BLaER1 (cell line): ENCODE measurements at regions not wholly inside any gene's neighbourhood (a gene's known extent, or its start where the extent isn't known, plus 50 kb on each side); places are given as distances from the start of the nearest gene placed in this dataset.

Experiments used
- H3K27ac ChIP-seq: shearing (Covaris generic); formaldehyde crosslinking; 2 replicates; pipeline ENCODE4 v1.8.1; 2022
- H3K27me3 ChIP-seq: shearing (Covaris generic); formaldehyde crosslinking; 2 replicates; pipeline ENCODE4 v1.8.1; 2022
- H3K36me3 ChIP-seq: shearing (Covaris generic); formaldehyde crosslinking; 2 replicates; pipeline ENCODE4 v1.8.1; 2022
- H3K4me1 ChIP-seq: shearing (Covaris generic); formaldehyde crosslinking; 2 replicates; pipeline ENCODE4 v1.8.1; 2022
- H3K4me2 ChIP-seq: shearing (Covaris generic); formaldehyde crosslinking; 2 replicates; pipeline ENCODE4 v1.8.1; 2022
- H3K4me3 ChIP-seq: shearing (Covaris generic); formaldehyde crosslinking; 2 replicates; pipeline ENCODE4 v1.8.1; 2022
- H3K9ac ChIP-seq: shearing (Covaris generic); formaldehyde crosslinking; 2 replicates; pipeline ENCODE4 v1.8.1; 2022
- H3K9me3 ChIP-seq: shearing (Covaris generic); formaldehyde crosslinking; 2 replicates; pipeline ENCODE4 v1.8.1; 2022
- H4K20me1 ChIP-seq: shearing (Covaris generic); formaldehyde crosslinking; 2 replicates; pipeline ENCODE4 v1.8.1; 2022
- Cebpa-rat ChIP-seq: shearing (Covaris generic); IDR thresholded peaks from 2 replicates; pipeline ENCODE4 v1.8.1; 2022

DNA sequence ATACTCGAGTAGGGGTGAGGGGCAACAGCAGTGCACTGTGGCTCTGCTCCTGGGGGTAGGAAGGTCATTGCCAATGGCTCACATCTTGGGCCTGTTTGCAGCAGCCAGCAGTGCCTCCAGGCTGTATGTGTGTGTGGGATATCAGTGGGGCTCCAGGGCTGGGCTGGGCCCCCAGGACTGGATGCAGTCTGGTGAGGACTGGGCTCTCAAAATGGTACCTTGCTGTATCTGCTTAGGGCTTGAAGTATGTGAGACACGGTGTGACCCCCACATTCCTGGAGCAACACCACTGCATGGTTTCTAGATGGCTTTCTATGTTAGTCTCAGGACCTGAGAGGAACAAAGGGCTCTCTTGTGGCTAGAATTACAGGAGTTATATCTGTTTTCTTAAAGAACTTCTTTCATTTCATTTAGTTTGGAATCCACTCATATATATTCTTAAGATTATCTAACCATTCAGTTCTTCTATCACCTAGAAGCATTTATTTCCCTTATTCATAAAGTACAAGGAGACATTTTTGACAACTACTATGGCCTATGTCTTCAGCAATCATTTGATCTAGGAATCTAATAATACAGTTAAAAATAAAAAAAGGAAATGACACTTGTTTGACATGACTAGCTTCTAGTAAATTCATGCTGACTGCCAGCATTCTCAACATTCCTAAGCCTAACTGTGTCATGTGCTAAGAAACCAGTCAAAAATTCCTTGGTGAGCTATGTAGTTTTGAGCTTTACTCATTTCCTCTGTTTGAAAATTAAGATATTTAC is 443.2 kb upstream of the SEMA3A start:
- H3K9me3 ChIP-seq: peaks cover 3% of the 10 kb centered on the region; the same call in 1 of the 2 replicates
- H3K36me3 ChIP-seq: no peaks in the 10 kb centered on the region
- no peak overlapping the region for H3K9ac ChIP-seq
- H4K20me1 ChIP-seq: no peaks in the 10 kb centered on the region
- H3K4me3 ChIP-seq: no peak overlapping the region
- TF ChIP-seq Cebpa-rat: no peak
- no peak overlapping the region for H3K4me2 ChIP-seq
- no peak overlapping the region for H3K27ac ChIP-seq
- no peaks in the 10 kb centered on the region for H3K4me1 ChIP-seq
- no peaks in the 10 kb centered on the region for H3K27me3 ChIP-seq

DNA sequence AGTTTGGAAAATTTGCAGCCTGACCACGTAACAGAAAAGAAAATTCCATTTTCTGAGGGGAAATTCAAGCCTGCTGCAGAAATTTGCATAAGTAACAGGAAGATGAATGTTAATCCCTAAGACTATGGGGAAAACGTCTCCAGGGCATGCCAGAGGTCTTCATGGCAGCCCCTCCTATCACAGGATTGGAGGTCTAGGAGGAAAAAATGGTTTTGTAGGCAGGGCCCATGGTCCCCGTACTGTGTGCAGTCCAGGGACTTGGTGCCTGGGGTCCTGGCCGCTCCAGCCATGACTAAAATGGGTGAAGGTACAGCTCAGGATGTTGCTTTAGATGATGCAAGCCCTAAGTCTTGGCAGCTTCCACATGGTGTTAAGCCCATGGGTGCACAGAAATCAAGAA is 437.3 kb upstream of the SEMA3A start:
- Histone ChIP-seq H3K27me3 (no peaks in the 10 kb centered on the region), H3K9me3 (peaks cover 15% of the 10 kb centered on the region), H3K27ac (no peak overlapping the region), H3K4me2 (no peak overlapping the region), H4K20me1 (no peaks in the 10 kb centered on the region), H3K9ac (no peak overlapping the region), H3K36me3 (no peaks in the 10 kb centered on the region), H3K4me1 (no peaks in the 10 kb centered on the region), H3K4me3 (no peak overlapping the region)
- no peak for TF ChIP-seq Cebpa-rat

DNA sequence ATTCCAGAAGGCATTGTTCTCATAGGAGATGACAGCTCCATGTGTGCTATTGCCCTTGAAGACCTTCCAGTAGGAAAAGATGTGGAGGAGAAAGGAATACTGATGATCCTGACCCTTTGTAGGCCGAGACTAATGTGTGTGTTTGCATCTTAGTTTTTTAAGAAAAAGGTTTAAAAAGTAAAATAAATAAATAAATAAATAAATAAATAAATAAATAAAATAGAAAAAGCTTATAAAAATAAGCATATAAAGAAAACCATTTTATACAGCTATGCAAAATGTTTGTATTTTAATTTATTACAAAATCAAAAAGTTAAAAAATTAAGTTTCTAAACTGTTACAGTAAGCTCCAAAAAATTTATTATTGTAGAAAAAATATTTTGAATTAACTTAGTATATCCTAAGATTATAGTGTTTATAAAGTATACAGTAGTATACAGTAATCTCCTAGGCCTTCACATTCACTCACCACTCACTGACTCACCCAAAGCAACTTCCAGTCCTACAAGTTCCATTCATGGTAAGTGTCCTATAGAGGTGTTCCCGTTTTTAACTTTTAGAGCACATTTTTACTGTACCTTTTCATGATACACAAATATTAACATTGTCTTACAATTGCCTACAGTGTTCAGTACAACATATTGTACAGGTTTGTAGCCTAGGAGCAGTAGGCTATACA is 435.2 kb upstream of the SEMA3A start:
- no peaks in the 10 kb centered on the region for H3K36me3 ChIP-seq
- no peaks in the 10 kb centered on the region for H3K27me3 ChIP-seq
- no peak overlapping the region for H3K4me3 ChIP-seq
- no peaks in the 10 kb centered on the region for H3K4me1 ChIP-seq
- peaks cover 15% of the 10 kb centered on the region for H3K9me3 ChIP-seq
- H3K4me2 ChIP-seq: no peak overlapping the region
- H3K27ac ChIP-seq: no peak overlapping the region
- no peak for TF ChIP-seq Cebpa-rat
- no peak overlapping the region for H3K9ac ChIP-seq
- H4K20me1 ChIP-seq: no peaks in the 10 kb centered on the region

DNA sequence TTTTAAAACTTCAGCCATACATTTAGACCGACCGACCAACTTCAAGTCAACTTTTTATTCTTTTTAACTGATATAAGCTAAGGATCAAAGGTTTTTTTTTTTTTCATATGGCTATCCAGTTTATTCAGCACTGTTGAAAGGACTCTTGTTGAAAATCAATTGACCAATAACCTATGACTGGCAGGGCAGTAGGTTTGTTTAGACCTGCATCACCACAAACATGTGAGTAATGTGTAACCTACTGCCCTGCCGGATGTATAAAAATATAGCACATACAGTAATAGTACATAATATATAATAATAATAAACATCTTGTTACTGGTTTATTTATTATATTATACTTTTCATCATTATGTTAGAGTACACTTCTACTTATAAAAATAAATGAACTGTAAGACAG is 434.6 kb upstream of the SEMA3A start:
- Histone ChIP-seq H3K27me3 (no peaks in the 10 kb centered on the region), H3K4me3 (no peak overlapping the region), H3K4me2 (no peak overlapping the region), H4K20me1 (no peaks in the 10 kb centered on the region), H3K27ac (no peak overlapping the region), H3K4me1 (no peaks in the 10 kb centered on the region), H3K36me3 (no peaks in the 10 kb centered on the region), H3K9ac (no peak overlapping the region), H3K9me3 (peaks cover 15% of the 10 kb centered on the region)
- no peak for TF ChIP-seq Cebpa-rat

DNA sequence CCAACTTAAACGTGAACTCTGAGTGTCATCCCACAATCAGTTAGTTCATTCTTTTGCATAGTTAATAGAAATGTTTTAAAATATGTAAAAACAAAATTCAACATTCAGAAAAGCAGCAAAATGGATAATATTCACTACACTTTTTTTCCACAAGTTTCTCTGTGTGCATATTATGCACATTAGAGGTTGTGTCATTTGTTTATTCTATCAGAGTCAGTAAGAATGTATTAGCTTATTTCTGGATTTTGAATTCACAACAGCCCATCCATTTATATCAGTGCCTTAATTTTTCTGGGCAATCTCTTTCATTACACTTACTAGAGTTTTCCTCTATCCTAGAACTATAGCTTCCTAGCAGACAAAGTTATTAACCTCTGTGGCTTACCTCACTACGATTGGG is 432.7 kb upstream of the SEMA3A start:
- no peaks in the 10 kb centered on the region for H4K20me1 ChIP-seq
- no peaks in the 10 kb centered on the region for H3K27me3 ChIP-seq
- no peak overlapping the region for H3K9ac ChIP-seq
- no peak overlapping the region for H3K27ac ChIP-seq
- H3K4me3 ChIP-seq: no peak overlapping the region
- no peaks in the 10 kb centered on the region for H3K36me3 ChIP-seq
- peaks cover 8% of the 10 kb centered on the region for H3K9me3 ChIP-seq
- H3K4me1 ChIP-seq: no peaks in the 10 kb centered on the region
- H3K4me2 ChIP-seq: no peak overlapping the region
- TF ChIP-seq Cebpa-rat: no peak

DNA sequence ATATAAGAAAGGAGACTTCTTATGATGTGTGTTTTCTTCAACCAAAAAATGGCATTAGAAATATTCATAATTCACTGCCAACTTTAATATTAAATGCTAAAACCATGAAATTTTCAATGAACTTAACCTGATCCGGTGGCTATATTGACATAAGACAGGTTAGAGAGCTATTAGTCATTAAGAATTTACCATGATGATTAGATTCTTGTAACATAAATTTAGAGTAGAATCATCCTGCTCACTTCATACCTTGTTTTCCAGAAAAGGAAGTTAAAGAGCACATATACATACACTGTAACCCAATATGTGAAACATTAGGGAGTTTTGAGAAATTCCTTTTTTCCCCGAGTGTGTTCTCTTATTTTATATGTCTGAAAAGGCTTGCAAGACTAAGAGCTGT is 430.3 kb upstream of the SEMA3A start:
- H3K4me3 ChIP-seq: no peak overlapping the region
- no peak overlapping the region for H3K9ac ChIP-seq
- H3K27ac ChIP-seq: no peak overlapping the region
- no peaks in the 10 kb centered on the region for H4K20me1 ChIP-seq
- no peaks in the 10 kb centered on the region for H3K9me3 ChIP-seq
- no peaks in the 10 kb centered on the region for H3K36me3 ChIP-seq
- H3K4me2 ChIP-seq: no peak overlapping the region
- TF ChIP-seq Cebpa-rat: no peak
- no peaks in the 10 kb centered on the region for H3K4me1 ChIP-seq
- no peaks in the 10 kb centered on the region for H3K27me3 ChIP-seq

DNA sequence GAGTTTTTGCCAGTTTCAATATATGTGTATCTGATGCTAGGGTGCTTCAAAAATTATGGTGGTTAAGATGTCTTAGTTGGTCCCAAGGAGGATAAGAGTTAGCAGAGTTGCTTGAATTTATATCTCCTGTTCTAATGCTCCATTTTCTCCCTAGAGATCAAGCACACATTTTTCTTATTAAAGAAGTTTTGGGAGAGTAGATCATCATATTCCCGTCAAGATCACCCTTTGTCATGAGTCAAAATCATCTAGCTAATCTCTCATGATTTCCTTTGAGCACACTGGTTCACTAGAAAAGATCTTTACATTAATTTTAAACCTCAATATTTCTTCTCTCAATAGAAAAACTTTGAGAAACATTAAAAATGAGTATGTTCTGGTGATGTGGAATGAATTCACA is 429.9 kb upstream of the SEMA3A start:
- Histone ChIP-seq H3K4me1 (no peaks in the 10 kb centered on the region), H3K9ac (no peak overlapping the region), H3K27me3 (no peaks in the 10 kb centered on the region), H3K9me3 (no peaks in the 10 kb centered on the region), H3K27ac (no peak overlapping the region), H3K36me3 (no peaks in the 10 kb centered on the region), H3K4me3 (no peak overlapping the region), H3K4me2 (no peak overlapping the region), H4K20me1 (no peaks in the 10 kb centered on the region)
- TF ChIP-seq Cebpa-rat: no peak

DNA sequence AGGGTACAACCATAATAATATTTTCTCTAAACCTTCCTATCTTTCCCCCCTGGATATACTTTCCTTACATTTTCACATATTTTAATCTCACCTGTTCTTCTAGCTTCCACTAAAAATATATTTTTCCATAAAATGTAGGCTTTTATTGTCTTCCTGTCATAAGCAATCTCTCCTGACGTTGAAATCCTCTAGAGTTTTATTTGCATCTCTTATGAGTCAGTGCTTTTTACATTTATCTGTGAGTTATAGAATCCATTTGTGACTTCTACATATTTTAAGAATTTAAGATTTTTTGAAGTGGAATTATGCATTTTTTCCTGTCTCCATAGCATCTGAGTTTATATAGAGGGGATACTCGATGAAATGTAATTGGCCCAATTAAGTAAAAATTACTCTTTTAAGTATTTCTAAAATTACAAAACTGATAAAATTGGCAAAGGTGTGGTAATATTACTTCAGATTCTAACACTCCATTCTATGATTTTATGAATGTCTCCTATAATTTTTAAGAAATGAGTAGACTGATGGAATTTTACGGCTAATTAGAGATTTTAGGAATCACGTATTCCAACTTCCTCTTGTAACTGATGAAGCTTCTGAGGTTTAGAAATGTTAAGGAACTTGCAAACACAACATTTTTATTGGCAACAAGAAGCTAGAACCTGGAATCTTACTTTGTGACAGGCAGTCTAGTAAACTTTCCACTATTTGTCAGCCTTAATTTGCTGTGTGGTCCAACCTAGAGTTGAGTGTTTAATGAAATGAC is 422.9 kb upstream of the SEMA3A start:
- Histone ChIP-seq H3K27ac (no peak overlapping the region), H3K9ac (no peak overlapping the region), H3K27me3 (no peaks in the 10 kb centered on the region), H3K9me3 (no peaks in the 10 kb centered on the region), H3K4me2 (no peak overlapping the region), H3K4me3 (no peak overlapping the region), H3K36me3 (no peaks in the 10 kb centered on the region), H3K4me1 (no peaks in the 10 kb centered on the region), H4K20me1 (no peaks in the 10 kb centered on the region)
- TF ChIP-seq Cebpa-rat: no peak

DNA sequence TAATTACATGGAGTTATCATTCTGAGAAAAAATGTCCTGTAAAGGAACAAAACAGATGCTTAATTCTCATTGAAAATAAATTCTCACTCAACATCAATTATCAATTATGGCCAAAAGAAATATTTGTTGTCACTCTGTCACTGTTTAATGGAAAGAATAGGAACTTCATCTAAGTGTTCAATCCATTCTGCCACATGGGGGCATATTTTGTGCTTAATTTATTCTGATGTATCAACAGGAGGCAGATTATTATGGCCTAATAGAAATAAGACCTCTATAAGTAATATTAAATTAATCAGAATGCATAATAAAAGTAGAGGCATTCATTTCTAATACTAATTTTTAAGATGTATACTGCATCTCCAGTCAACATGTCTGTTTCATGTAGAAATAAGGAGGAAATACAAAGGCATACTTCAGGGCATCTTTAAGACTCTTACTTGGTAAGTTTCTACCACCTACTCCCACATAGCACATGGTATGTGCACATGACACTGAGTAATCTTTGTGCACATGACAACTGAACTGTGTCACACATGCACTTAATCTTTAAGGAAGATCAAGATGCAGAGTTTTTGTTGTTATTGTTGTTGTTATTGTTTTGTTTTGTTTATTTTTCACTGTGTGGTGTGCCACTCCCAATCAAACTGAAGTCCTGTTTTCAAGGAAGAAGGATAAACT is 420.4 kb upstream of the SEMA3A start:
- Histone ChIP-seq H4K20me1 (no peaks in the 10 kb centered on the region), H3K4me3 (no peak overlapping the region), H3K36me3 (no peaks in the 10 kb centered on the region), H3K9ac (no peak overlapping the region), H3K4me2 (no peak overlapping the region), H3K4me1 (peaks cover under 1% of the 10 kb centered on the region; the same call in 1 of the 2 replicates), H3K27ac (no peak overlapping the region), H3K9me3 (no peaks in the 10 kb centered on the region), H3K27me3 (no peaks in the 10 kb centered on the region)
- TF ChIP-seq Cebpa-rat: no peak
